A549 (cell line): ENCODE measurements at regions not wholly inside any gene's neighbourhood (a gene's known extent, or its start where the extent isn't known, plus 50 kb on each side); places are given as distances from the start of the nearest gene placed in this dataset.

ENCODE experiments used
- ATAC-seq, 2 experiments: fragments of 200-7000 bp in 1 of 2; fragments of >200 bp in 1 of 2; cut with Nextera tagmentation in 1 of 2; cut with Tn5 transposase in 1 of 2; 3 replicates each; pipeline versions ENCODE4 v1.8.0 to v1.9.1; 2018 to 2020; ENCODE audit warnings: mild to moderate bottlenecking in 1 of 2, moderate library complexity in 1 of 2
- CTCF ChIA-PET: fragments of 300-600 bp; sonication (Branson Sonifier 250); formaldehyde crosslinking; extraction: SDS; loops from one replicate; lab custom pipeline; 2021; ENCODE audit warnings: antibody characterized with exemption, inconsistent platforms; lab: Yijun Ruan, JAX
- POLR2A ChIA-PET: fragments of 350-600 bp; formaldehyde crosslinking; extraction: SDS; loops from one replicate; lab custom pipeline; 2021; ENCODE audit warnings: antibody characterized with exemption, inconsistent platforms; lab: Yijun Ruan, JAX
- DNase-seq, 2 experiments: peaks; one replicate each; pipeline versions ENCODE4 v3.0.0 to v3.0.0-alpha.2; 2011 to 2016; ENCODE audit warnings: low read depth in 1 of 2, low spot score in 1 of 2
- FAIRE-seq: peaks from 2 replicates; lab custom pipeline; 2011; peaks lifted over from hg19 to GRCh38; lab: Jason Lieb, UNC
- H3K27ac ChIP-seq, 2 experiments: fragments of >200 bp; sonication (Bioruptor Twin); formaldehyde crosslinking; 3 replicates each; pipeline ENCODE4 v1.5.1; 2016 to 2017
- H3K4me1 ChIP-seq: fragments of >200 bp; sonication (Bioruptor Twin); formaldehyde crosslinking; 3 replicates; pipeline ENCODE4 v1.6.1; 2016
- H3K4me2 ChIP-seq: fragments of >200 bp; sonication (Bioruptor Twin); formaldehyde crosslinking; 3 replicates; pipeline ENCODE4 v1.6.1; 2016
- H3K4me3 ChIP-seq: fragments of >200 bp; sonication (Bioruptor Twin); formaldehyde crosslinking; 3 replicates; pipeline ENCODE4 v1.5.1; 2016
- H3K9me3 ChIP-seq: fragments of >200 bp; sonication (Bioruptor Twin); formaldehyde crosslinking; 3 replicates; pipeline ENCODE4 v1.6.1; 2016
- BCL3 ChIP-seq: fragments of >200 bp; sonication (Bioruptor Twin); formaldehyde crosslinking; IDR thresholded peaks from 3 replicates; pipeline ENCODE4 v1.6.1; 2016
- CBX2 ChIP-seq: fragments of 200-600 bp; sonication (generic); IDR thresholded peaks from 2 replicates; pipeline ENCODE4 v1.6.1; 2016; ENCODE audit warnings: low read depth, mild to moderate bottlenecking, borderline replicate concordance
- CBX8 ChIP-seq: fragments of 200-600 bp; sonication (generic); IDR thresholded peaks from 2 replicates; pipeline ENCODE4 v1.6.1; 2016
- CHD2 ChIP-seq: fragments of 150-350 bp; IDR thresholded peaks from 2 replicates; pipeline ENCODE4 v1.6.1; 2014; ENCODE audit warnings: low read length; ENCODE audit not compliant: partially characterized antibody
- E2F6 ChIP-seq: IDR thresholded peaks from 2 replicates; pipeline ENCODE4 v1.6.1; 2012; ENCODE audit warnings: low read depth, borderline replicate concordance
- ESRRA ChIP-seq: fragments of 150-350 bp; IDR thresholded peaks from 2 replicates; pipeline ENCODE4 v1.6.1; 2014; ENCODE audit warnings: mild to moderate bottlenecking, low read length, borderline replicate concordance
- FOXS1 ChIP-seq: fragments of 250-450 bp; sonication (Bioruptor Pico); IDR thresholded peaks from 2 replicates; pipeline ENCODE4 v1.5.0; 2020; ENCODE audit warnings: mild to moderate bottlenecking, moderate library complexity
- HES2 ChIP-seq: fragments of >200 bp; sonication (Bioruptor Twin); formaldehyde crosslinking; IDR thresholded peaks from 2 replicates; pipeline ENCODE4 v1.6.1; 2016
- HOXA7 ChIP-seq: fragments of 250-450 bp; sonication (Bioruptor Pico); IDR thresholded peaks from 2 replicates; pipeline ENCODE4 v1.5.0; 2020; ENCODE audit warnings: mild to moderate bottlenecking, moderate library complexity
- HOXB13 ChIP-seq: fragments of 250-450 bp; sonication (Bioruptor Pico); IDR thresholded peaks from 2 replicates; pipeline ENCODE4 v1.5.0; 2020; ENCODE audit warnings: low read depth, mild to moderate bottlenecking, moderate library complexity
- JUNB ChIP-seq: fragments of >200 bp; sonication (Bioruptor Twin); formaldehyde crosslinking; IDR thresholded peaks from 2 replicates; pipeline ENCODE4 v1.6.1; 2016
- KDM1A ChIP-seq: fragments of 200-600 bp; sonication (generic); IDR thresholded peaks from 2 replicates; pipeline ENCODE4 v1.6.1; 2016; ENCODE audit warnings: low read depth, mild to moderate bottlenecking
- KDM5A ChIP-seq: fragments of 200-600 bp; sonication (generic); IDR thresholded peaks from 2 replicates; pipeline ENCODE4 v1.6.1; 2016; ENCODE audit warnings: antibody characterized with exemption, mild to moderate bottlenecking
- MAFK ChIP-seq: fragments of 450-650 bp; IDR thresholded peaks from 2 replicates; pipeline ENCODE4 v1.6.1; 2014; ENCODE audit not compliant: partially characterized antibody
- MAZ ChIP-seq: fragments of 150-350 bp; IDR thresholded peaks from 2 replicates; pipeline ENCODE4 v1.6.1; 2014; ENCODE audit warnings: antibody characterized with exemption, low read depth, low read length, borderline replicate concordance
- NFE2L2 ChIP-seq: fragments of 150-350 bp; conservative IDR thresholded peaks from 2 replicates; pipeline ENCODE4 v1.6.1; 2014; ENCODE audit warnings: low read length
- NPAS2 ChIP-seq: fragments of 250-450 bp; sonication (Bioruptor Pico); IDR thresholded peaks from 2 replicates; pipeline ENCODE4 v1.8.0; 2022; ENCODE audit warnings: mild to moderate bottlenecking, moderate library complexity, borderline replicate concordance
- PBX3 ChIP-seq: IDR thresholded peaks from 2 replicates; pipeline ENCODE4 v1.6.1; 2012
- RARB ChIP-seq: fragments of 250-450 bp; sonication (Bioruptor Pico); IDR thresholded peaks from 2 replicates; pipeline ENCODE4 v1.8.0; 2021; ENCODE audit warnings: mild to moderate bottlenecking, moderate library complexity
- RCOR1 ChIP-seq: fragments of 150-350 bp; IDR thresholded peaks from 2 replicates; pipeline ENCODE4 v1.6.1; 2014; ENCODE audit warnings: antibody characterized with exemption, low read length, low read depth
- TFCP2L1 ChIP-seq: fragments of 250-450 bp; sonication (Bioruptor Pico); IDR thresholded peaks from 2 replicates; pipeline ENCODE4 v1.5.0; 2021; ENCODE audit warnings: mild to moderate bottlenecking
- TP53 ChIP-seq: fragments of 250-450 bp; sonication (Bioruptor Pico); IDR thresholded peaks from 2 replicates; pipeline ENCODE4 v1.5.0; 2021; ENCODE audit warnings: mild to moderate bottlenecking, moderate library complexity
- ZC3H11A ChIP-seq: fragments of 450-650 bp; IDR thresholded peaks from 2 replicates; pipeline ENCODE4 v1.6.1; 2014; ENCODE audit warnings: antibody characterized with exemption, mild to moderate bottlenecking
- WGBS: methylation state at CpG from one replicate; pipeline ENCODE4 v1.1.6; 2017; ENCODE audit errors: missing lambda C conversion rate; 5-methylcytosine and 5-hydroxymethylcytosine counted together
- TF ChIP-seq, protein P1 (sequence below): IDR thresholded peaks from 2 replicates; pipeline ENCODE4 v1.6.1; 2012
- TF ChIP-seq, protein P2 (sequence below): fragments of 450-650 bp; IDR thresholded peaks from 2 replicates; pipeline ENCODE4 v1.6.1; 2014; ENCODE audit warnings: antibody characterized with exemption
- TF ChIP-seq, protein P3 (sequence below): fragments of 150-350 bp; IDR thresholded peaks from 2 replicates; pipeline ENCODE4 v1.6.1; 2014; ENCODE audit warnings: low read depth, mild to moderate bottlenecking, low read length

DNA sequence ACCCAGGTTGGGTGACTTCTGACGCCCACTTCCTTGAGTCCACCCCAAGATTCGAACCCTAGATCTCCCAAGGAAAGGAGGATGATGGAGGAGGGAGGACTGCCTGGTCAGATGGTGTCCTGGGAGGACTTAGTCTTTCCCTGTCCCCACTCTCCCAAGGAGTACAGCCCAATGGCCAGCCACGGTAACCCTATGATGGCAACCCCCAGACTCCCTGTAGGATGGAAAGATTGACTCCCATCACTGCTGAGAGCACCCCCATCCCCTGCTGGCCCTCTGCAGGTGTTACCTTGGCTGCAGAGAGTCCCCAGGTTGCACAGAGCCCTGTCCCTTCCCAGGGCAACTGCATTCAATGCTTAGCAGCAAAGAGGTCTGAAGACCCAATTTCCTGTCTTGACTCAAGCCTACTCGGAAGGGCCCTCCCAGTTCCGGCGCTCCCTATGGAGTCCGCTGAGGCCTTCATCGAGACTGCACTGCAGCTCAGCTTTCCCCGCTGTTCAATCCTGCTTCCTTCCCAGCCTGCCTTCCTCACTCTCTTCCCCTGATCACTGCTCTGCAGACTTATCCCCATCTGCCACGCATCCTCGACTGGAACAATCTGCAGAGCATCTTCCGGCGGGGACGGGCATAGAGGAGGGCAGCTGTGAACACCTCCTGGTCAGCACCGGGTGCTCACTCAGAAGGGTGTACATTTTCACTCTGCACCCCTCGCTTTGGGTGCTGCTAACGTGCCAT is 50.8 kb upstream of the OCM2 start:
- no peak overlapping the region for H3K4me2 ChIP-seq
- DNase-seq: no peak
- no peak for FAIRE-seq
- no peak for TF ChIP-seq TP53 (CRISPR knock-in tag)
- no peak for TF ChIP-seq KDM1A
- TF ChIP-seq FOXS1: no peak
- no peak for TF ChIP-seq E2F6
- TF ChIP-seq, protein P1, sequence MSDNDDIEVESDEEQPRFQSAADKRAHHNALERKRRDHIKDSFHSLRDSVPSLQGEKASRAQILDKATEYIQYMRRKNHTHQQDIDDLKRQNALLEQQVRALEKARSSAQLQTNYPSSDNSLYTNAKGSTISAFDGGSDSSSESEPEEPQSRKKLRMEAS: no peak
- no peak for TF ChIP-seq HES2
- TF ChIP-seq MAFK: no peak
- no peak for TF ChIP-seq CBX2
- TF ChIP-seq, protein P2, sequence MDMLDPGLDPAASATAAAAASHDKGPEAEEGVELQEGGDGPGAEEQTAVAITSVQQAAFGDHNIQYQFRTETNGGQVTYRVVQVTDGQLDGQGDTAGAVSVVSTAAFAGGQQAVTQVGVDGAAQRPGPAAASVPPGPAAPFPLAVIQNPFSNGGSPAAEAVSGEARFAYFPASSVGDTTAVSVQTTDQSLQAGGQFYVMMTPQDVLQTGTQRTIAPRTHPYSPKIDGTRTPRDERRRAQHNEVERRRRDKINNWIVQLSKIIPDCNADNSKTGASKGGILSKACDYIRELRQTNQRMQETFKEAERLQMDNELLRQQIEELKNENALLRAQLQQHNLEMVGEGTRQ: no peak
- TF ChIP-seq KDM5A: no peak
- no peak for TF ChIP-seq RARB (CRISPR knock-in tag)
- TF ChIP-seq NFE2L2: no peak
- TF ChIP-seq PBX3: no peak
- no peak for TF ChIP-seq CBX8
- TF ChIP-seq ZC3H11A: no peak
- TF ChIP-seq CHD2: no peak
- no peak for TF ChIP-seq JUNB
- TF ChIP-seq TFCP2L1 (CRISPR knock-in tag): no peak
- TF ChIP-seq BCL3: no peak
- POLR2A ChIA-PET: no interaction called here
- 74% methylated on average over 17 of the region's 17 CpGs for WGBS
- no peaks in the 10 kb centered on the region for H3K4me1 ChIP-seq
- no peak overlapping the region for H3K27ac ChIP-seq
- CTCF ChIA-PET: interaction anchor here (2.7 to 7.0 kb wide), 2 partner anchors 19 to 127 kb away, joined by 10 to 42 read pairs; no protein-coding TSS in a partner anchor
- no peaks in the 10 kb centered on the region for H3K9me3 ChIP-seq
- no peak overlapping the region for H3K4me3 ChIP-seq
- ATAC-seq: no peak; a peak in 1 of 6 replicates

DNA sequence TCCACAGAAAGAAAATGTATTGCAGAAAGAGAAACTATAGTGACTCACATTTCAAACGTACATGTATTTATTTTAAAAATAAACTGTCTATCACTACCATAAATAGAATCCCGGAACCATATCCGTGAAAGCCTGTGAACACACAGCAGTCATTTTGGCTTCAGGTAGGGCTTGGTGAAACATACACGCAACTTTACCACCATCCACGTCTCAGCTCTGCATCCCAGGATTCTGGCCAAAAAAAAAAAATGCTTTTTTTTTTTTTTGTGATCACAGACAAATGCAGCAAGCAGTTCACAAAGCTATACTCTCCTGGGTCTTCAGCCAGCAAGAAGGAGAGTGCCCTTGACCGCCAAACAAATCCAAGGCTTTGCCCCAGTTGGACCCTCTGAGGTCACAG is 56.8 kb upstream of the OCM2 start:
- 58% methylated on average over 6 of the region's 6 CpGs for WGBS
- ATAC-seq (no peak), FAIRE-seq (no peak), DNase-seq (no peak)
- Histone ChIP-seq H3K4me1 (no peaks in the 10 kb centered on the region), H3K4me3 (no peak overlapping the region), H3K4me2 (no peak overlapping the region), H3K9me3 (no peaks in the 10 kb centered on the region), H3K27ac (no peak overlapping the region)
- ChIA-PET CTCF (interaction anchor here (1.3 to 2.1 kb wide), 2 partner anchors 25 to 119 kb away, joined by 4 to 7 read pairs; no protein-coding TSS in a partner anchor), POLR2A (interaction anchor here (0.6 kb wide), 1 partner anchor 118 kb away, joined by 3 read pairs; no protein-coding TSS in a partner anchor)
- TF ChIP-seq HOXB13 (CRISPR knock-in tag) (no peak), CHD2 (no peak), MAZ (no peak), ESRRA (no peak), RCOR1 (no peak), HOXA7 (CRISPR knock-in tag) (no peak), NPAS2 (no peak), KDM1A (no peak)
- TF ChIP-seq, protein P3, sequence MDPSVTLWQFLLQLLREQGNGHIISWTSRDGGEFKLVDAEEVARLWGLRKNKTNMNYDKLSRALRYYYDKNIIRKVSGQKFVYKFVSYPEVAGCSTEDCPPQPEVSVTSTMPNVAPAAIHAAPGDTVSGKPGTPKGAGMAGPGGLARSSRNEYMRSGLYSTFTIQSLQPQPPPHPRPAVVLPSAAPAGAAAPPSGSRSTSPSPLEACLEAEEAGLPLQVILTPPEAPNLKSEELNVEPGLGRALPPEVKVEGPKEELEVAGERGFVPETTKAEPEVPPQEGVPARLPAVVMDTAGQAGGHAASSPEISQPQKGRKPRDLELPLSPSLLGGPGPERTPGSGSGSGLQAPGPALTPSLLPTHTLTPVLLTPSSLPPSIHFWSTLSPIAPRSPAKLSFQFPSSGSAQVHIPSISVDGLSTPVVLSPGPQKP: no peak
